Liver (tissue), 8 donors: ENCODE measurements at regions not wholly inside any gene's neighbourhood (a gene's known extent, or its start where the extent isn't known, plus 50 kb on each side); places are given as distances from the start of the nearest gene placed in this dataset.

ENCODE experiments used
- DNase-seq: peaks from one replicate; pipeline ENCODE4 v3.0.0-alpha.2; 2017; ENCODE audit warnings: low spot score
- H3K27ac ChIP-seq, 2 donors: one replicate each; pipeline ENCODE4 v1.7.0; 2013; ENCODE audit warnings: inconsistent platforms in 2 of 2, low read length in 2 of 2, control low read depth in 1 of 2, low read depth in 1 of 2, mild to moderate bottlenecking in 1 of 2
- H3K27me3 ChIP-seq, 4 donors: one replicate each; pipeline versions ENCODE4 v1.6.1 to v1.7.0; 2013; ENCODE audit warnings: low read length in 3 of 4, inconsistent platforms in 1 of 4, mild to moderate bottlenecking in 1 of 4, moderate library complexity in 1 of 4; ENCODE audit not compliant: control insufficient read depth in 4 of 4, insufficient read depth in 4 of 4
- H3K36me3 ChIP-seq, 4 donors: one replicate each; pipeline versions ENCODE4 v1.6.1 to v1.7.0; 2013; ENCODE audit warnings: low read length in 3 of 4, mild to moderate bottlenecking in 3 of 4, low read depth in 1 of 4, moderate library complexity in 1 of 4; ENCODE audit not compliant: control insufficient read depth in 4 of 4, insufficient read depth in 3 of 4
- H3K4me1 ChIP-seq, 4 donors: one replicate each; pipeline versions ENCODE4 v1.6.1 to v1.7.0; 2013; ENCODE audit warnings: low read length in 3 of 4, mild to moderate bottlenecking in 3 of 4, moderate library complexity in 1 of 4; ENCODE audit not compliant: control insufficient read depth in 4 of 4, insufficient read depth in 4 of 4
- H3K4me3 ChIP-seq, 3 donors: one replicate each; pipeline versions ENCODE4 v1.6.1 to v1.7.0; 2013; ENCODE audit warnings: low read length in 3 of 3, control low read depth in 1 of 3, low read depth in 1 of 3, mild to moderate bottlenecking in 1 of 3
- H3K9ac ChIP-seq, 2 donors: one replicate each; pipeline ENCODE4 v1.7.0; 2013; ENCODE audit warnings: low read length in 2 of 2, mild to moderate bottlenecking in 2 of 2, moderate library complexity in 2 of 2, control low read depth in 1 of 2, low read depth in 1 of 2
- H3K9me3 ChIP-seq, 4 donors: one replicate each; pipeline versions ENCODE4 v1.6.1 to v1.7.0; 2013; ENCODE audit warnings: low read length in 3 of 4; ENCODE audit not compliant: control insufficient read depth in 4 of 4
- EGR1 ChIP-seq, 2 donors: IDR thresholded peaks; 2 replicates each; pipeline ENCODE4 v1.6.1; 2016 to 2018; ENCODE audit warnings: antibody characterized with exemption in 2 of 2, low read depth in 2 of 2
- FOXA1 ChIP-seq: IDR thresholded peaks from 2 replicates; pipeline ENCODE4 v1.6.1; 2016; ENCODE audit warnings: antibody characterized with exemption
- FOXA2 ChIP-seq: IDR thresholded peaks from 2 replicates; pipeline ENCODE4 v1.6.1; 2016; ENCODE audit warnings: antibody characterized with exemption
- GABPA ChIP-seq, 2 donors: IDR thresholded peaks in 1 of 2; conservative IDR thresholded peaks in 1 of 2; 2 replicates each; pipeline ENCODE4 v1.6.1; 2016; ENCODE audit warnings: antibody characterized with exemption in 2 of 2, mild to moderate bottlenecking in 1 of 2, moderate library complexity in 1 of 2
- HNF4A ChIP-seq, 2 donors: conservative IDR thresholded peaks; 2 replicates each; pipeline ENCODE4 v1.6.1; 2016; ENCODE audit warnings: antibody characterized with exemption in 2 of 2, mild to moderate bottlenecking in 2 of 2
- HNF4G ChIP-seq: IDR thresholded peaks from 2 replicates; pipeline ENCODE4 v1.6.1; 2016; ENCODE audit warnings: antibody characterized with exemption
- JUND ChIP-seq, 2 donors: IDR thresholded peaks; 2 replicates each; pipeline ENCODE4 v1.6.1; 2016; ENCODE audit warnings: antibody characterized with exemption in 2 of 2
- NR2F2 ChIP-seq: IDR thresholded peaks from 2 replicates; pipeline ENCODE4 v1.6.1; 2016; ENCODE audit warnings: antibody characterized with exemption
- SP1 ChIP-seq: IDR thresholded peaks from 2 replicates; pipeline ENCODE4 v1.6.1; 2018; ENCODE audit warnings: antibody characterized with exemption, mild to moderate bottlenecking
- TAF1 ChIP-seq: conservative IDR thresholded peaks from 2 replicates; pipeline ENCODE4 v1.6.1; 2016; ENCODE audit warnings: antibody characterized with exemption, mild to moderate bottlenecking
- WGBS: extraction: QIAGEN DNeasy Blood & Tissue Kit; methylation state at CpG from one replicate; pipeline ENCODE4 v1.1.7; 2013; 5-methylcytosine and 5-hydroxymethylcytosine counted together
- TF ChIP-seq, protein P1 (sequence below): fragments of 150-350 bp; IDR thresholded peaks from 2 replicates; pipeline ENCODE4 v1.5.1; 2017; ENCODE audit warnings: improper control_type of control experiment, low read depth, low read length; ENCODE audit not compliant: missing input control
- TF ChIP-seq, protein P2 (sequence below): IDR thresholded peaks from 2 replicates; pipeline ENCODE4 v1.6.1; 2016; ENCODE audit warnings: antibody characterized with exemption
- TF ChIP-seq, protein P3 (sequence below): IDR thresholded peaks from 2 replicates; pipeline ENCODE4 v1.6.1; 2016; ENCODE audit warnings: antibody characterized with exemption, mild to moderate bottlenecking
- TF ChIP-seq, protein P4 (sequence below): IDR thresholded peaks from 2 replicates; pipeline ENCODE4 v1.6.1; 2016; ENCODE audit warnings: antibody characterized with exemption
- donor health status: healthy.
- donor health status: healthy.
- donor health status: healthy.
- donor health status: healthy.
- donor health status: healthy.

DNA sequence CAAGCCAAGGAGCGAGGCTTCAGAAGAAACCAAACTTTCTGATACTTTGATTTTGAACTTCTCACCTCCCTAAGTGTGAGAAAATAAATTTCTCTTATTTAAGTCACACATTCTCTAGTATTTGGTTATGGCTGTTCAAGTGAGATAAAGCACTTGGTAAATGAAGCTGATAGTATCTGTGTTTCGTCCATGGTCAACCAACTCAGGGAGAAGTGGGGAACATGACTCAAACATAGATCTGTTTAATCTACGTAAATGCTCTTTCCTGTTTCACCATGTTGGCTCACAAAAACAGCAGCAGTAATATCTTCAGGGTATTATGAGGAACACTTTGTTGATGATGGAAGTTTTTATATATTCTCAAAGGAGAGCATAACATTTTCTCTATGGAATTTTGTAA, 2167.2 kb upstream of the C9orf72 start (continued):
- TF ChIP-seq, protein P1, sequence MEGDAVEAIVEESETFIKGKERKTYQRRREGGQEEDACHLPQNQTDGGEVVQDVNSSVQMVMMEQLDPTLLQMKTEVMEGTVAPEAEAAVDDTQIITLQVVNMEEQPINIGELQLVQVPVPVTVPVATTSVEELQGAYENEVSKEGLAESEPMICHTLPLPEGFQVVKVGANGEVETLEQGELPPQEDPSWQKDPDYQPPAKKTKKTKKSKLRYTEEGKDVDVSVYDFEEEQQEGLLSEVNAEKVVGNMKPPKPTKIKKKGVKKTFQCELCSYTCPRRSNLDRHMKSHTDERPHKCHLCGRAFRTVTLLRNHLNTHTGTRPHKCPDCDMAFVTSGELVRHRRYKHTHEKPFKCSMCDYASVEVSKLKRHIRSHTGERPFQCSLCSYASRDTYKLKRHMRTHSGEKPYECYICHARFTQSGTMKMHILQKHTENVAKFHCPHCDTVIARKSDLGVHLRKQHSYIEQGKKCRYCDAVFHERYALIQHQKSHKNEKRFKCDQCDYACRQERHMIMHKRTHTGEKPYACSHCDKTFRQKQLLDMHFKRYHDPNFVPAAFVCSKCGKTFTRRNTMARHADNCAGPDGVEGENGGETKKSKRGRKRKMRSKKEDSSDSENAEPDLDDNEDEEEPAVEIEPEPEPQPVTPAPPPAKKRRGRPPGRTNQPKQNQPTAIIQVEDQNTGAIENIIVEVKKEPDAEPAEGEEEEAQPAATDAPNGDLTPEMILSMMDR: no peak
- TF ChIP-seq SP1 (no peak), EGR1 (IDR thresholded peaks at IDR 0.05; ENCODE audit: low read depth in 2 of 2) (no peak), NR2F2 (no peak), FOXA1 (no peak), FOXA2 (no peak)

DNA sequence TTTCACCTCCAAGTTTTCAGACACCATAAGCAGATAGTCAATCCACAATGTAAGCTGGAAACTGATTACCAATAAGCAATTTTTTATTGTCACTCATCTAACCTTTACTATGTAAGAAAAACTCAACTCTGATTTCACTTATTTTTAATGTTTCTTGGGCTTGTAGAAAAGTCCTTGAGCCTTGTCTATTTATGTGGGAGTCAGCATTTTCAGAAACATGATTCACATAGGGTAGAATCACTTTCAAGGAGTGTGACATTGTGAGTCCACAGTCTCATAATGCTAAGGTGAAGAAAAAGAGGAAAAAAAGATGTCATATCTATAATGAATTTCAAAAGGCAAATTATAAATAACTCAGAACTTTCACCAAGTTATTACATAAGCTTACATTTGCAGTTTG, 2167.9 kb upstream of the C9orf72 start:
- Histone ChIP-seq H3K36me3 (no peaks in the 10 kb centered on the region), H3K27ac (no peak overlapping the region), H3K4me1 (no peaks in the 10 kb centered on the region), H3K4me3 (no peak overlapping the region), H3K9me3 (no peaks in the 10 kb centered on the region), H3K27me3 (no peaks in the 10 kb centered on the region), H3K9ac (no peak overlapping the region)
- TF ChIP-seq FOXA1: no peak
- DNase-seq: no peak

DNA sequence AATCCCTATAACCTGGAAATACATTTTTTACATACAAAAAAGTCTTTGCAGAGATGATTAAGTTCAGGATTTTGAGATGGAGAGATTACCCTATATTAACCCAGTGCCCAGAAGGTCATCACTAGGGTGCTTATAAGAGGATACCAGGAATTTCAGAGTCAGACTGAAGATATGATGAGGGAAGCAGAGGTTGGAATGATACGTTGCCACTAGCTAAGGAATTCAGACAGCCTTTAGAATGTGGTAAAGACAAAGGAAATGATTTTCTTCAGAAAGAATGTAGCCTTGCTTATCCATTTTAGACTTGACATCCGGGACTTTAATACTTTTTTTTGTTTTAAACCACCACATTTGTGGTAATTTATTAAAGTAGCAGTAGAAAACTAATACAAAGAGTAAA, 2176.8 kb upstream of the C9orf72 start:
- no peak for DNase-seq
- TF ChIP-seq, protein P2, sequence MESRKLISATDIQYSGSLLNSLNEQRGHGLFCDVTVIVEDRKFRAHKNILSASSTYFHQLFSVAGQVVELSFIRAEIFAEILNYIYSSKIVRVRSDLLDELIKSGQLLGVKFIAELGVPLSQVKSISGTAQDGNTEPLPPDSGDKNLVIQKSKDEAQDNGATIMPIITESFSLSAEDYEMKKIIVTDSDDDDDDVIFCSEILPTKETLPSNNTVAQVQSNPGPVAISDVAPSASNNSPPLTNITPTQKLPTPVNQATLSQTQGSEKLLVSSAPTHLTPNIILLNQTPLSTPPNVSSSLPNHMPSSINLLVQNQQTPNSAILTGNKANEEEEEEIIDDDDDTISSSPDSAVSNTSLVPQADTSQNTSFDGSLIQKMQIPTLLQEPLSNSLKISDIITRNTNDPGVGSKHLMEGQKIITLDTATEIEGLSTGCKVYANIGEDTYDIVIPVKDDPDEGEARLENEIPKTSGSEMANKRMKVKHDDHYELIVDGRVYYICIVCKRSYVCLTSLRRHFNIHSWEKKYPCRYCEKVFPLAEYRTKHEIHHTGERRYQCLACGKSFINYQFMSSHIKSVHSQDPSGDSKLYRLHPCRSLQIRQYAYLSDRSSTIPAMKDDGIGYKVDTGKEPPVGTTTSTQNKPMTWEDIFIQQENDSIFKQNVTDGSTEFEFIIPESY: no peak
- TF ChIP-seq TAF1 (no peak), EGR1 (IDR thresholded peaks at IDR 0.05; ENCODE audit: low read depth in 2 of 2) (no peak), HNF4A (conservative IDR thresholded peaks at IDR 0.05) (no peak), HNF4G (no peak), GABPA (IDR thresholded peaks at IDR 0.05 in 1 of 2, conservative IDR thresholded peaks at IDR 0.05 in 1 of 2) (no peak), SP1 (no peak), JUND (IDR thresholded peaks at IDR 0.05) (no peak), FOXA2 (no peak)
- TF ChIP-seq, protein P3, sequence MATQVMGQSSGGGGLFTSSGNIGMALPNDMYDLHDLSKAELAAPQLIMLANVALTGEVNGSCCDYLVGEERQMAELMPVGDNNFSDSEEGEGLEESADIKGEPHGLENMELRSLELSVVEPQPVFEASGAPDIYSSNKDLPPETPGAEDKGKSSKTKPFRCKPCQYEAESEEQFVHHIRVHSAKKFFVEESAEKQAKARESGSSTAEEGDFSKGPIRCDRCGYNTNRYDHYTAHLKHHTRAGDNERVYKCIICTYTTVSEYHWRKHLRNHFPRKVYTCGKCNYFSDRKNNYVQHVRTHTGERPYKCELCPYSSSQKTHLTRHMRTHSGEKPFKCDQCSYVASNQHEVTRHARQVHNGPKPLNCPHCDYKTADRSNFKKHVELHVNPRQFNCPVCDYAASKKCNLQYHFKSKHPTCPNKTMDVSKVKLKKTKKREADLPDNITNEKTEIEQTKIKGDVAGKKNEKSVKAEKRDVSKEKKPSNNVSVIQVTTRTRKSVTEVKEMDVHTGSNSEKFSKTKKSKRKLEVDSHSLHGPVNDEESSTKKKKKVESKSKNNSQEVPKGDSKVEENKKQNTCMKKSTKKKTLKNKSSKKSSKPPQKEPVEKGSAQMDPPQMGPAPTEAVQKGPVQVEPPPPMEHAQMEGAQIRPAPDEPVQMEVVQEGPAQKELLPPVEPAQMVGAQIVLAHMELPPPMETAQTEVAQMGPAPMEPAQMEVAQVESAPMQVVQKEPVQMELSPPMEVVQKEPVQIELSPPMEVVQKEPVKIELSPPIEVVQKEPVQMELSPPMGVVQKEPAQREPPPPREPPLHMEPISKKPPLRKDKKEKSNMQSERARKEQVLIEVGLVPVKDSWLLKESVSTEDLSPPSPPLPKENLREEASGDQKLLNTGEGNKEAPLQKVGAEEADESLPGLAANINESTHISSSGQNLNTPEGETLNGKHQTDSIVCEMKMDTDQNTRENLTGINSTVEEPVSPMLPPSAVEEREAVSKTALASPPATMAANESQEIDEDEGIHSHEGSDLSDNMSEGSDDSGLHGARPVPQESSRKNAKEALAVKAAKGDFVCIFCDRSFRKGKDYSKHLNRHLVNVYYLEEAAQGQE: no peak
- TF ChIP-seq, protein P1: no peak
- TF ChIP-seq, protein P4, sequence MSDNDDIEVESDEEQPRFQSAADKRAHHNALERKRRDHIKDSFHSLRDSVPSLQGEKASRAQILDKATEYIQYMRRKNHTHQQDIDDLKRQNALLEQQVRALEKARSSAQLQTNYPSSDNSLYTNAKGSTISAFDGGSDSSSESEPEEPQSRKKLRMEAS: no peak
- Histone ChIP-seq H3K4me3 (no peak overlapping the region), H3K27me3 (no peaks in the 10 kb centered on the region), H3K9ac (no peak overlapping the region), H3K4me1 (no peaks in the 10 kb centered on the region), H3K9me3 (no peaks in the 10 kb centered on the region), H3K36me3 (no peaks in the 10 kb centered on the region), H3K27ac (no peak overlapping the region)
- WGBS: 33% methylated on average over 2 of the region's 2 CpGs
